Putamen (tissue), 1 donor: ENCODE measurements at regions not wholly inside any gene's neighbourhood (a gene's known extent, or its start where the extent isn't known, plus 50 kb on each side); places are given as distances from the start of the nearest gene placed in this dataset.

ENCODE experiments used
- DNase-seq: peaks from one replicate; pipeline ENCODE4 v3.0.0-alpha.2; 2016; ENCODE audit warnings: low spot score

DNA sequence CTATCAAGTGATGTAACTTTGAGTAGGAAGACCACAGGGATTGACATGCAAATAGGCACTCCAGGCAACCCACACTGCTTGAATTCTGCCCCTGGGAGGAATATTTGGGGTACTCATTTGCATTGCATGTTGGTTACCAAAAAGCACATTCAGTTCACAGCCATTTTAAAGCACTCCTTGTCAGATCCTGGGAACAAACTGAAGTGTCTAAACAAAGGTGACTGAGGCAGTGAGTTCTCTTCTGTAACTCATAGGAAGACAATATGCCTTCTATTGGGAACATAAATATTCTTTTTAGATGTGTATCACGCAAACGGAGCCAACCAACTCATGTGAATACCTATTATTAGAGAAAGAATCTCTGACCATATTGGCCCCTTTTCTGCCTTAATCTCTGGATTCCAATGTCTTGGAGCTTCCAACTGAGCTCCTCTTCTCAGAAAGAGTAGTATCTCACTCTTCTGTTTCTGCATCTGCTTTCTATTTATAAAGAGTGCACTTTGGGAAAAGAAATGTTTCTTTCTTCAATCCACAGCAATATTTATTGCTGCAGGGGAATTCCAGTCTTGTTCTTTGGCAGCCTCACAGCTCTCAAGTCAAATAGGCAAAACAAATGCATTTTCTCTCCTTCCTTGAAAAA lies 125.7 kb upstream of the NBEA start:
- DNase-seq: peak; percentile 79

DNA sequence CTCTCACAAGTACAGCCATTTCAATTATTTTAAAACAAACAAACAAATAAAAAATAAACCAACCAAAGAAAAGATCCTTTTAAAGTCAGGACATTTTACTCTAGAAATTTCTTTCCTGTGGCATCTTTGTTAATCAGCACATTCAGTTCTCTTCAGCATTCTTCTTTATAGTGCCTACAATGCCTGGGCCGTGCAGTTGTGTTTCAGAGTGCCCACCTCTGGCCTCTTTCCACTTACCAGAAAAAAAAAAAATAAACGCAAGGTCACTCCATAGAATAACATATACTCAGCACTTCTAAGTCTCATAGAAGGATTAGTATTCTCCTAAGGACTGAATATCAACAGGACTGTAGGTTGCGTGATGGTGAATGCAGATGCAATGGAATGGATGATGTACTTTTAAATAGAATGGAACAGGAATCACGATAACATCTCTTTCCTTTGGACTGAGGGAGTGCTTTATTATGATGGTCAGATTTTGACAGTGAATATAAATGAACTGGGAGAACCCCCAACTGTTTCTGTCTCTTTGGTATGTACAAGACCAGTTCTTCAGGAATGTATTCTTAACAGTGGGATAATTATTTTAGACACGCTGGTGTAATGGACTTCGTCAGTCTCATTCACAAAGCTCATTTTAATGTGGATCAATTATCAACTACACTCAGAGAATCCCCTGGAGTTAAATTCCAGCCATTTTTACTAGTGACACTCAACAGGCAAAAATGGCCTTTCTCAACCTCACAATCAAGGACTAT lies 125.0 kb upstream of the NBEA start:
- DNase-seq: no peak

DNA sequence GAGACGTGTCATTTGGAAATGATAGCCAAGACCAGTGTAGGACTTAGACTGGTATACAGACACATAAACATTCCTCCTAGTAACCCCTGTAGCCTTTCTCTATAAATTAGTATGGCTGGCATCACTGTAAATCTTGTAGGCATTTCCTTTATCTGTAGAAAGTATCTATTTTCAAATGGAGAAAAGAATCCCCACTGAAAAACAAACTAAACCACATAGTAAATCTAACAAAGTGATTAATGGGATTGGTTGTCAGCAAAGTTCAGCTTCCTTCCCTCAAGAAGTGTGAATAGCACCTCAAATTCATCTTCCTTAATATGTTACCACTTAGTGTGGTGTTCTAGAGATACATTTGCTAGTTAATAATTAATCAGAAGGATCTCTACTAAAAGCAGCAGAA lies 119.4 kb upstream of the NBEA start:
- no peak for DNase-seq

DNA sequence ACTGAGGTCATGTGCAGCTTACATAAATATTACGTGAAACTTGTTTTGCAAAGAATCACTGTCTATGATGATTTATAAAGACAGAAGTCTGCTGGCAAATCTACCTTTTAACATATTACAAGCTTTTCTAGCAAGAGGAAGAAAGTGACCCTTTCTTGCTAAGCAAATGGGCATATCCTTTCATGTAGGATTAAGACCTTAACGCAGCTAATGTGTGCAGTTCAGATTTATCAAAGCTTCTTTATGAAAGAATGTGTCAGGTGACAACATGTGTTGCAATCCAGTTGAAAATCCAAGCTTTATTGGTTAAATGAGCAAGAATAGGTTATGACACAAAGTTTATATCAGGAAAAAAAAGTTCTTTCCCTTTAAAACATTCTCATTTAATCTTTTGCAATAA lies 115.6 kb upstream of the NBEA start:
- no peak for DNase-seq

DNA sequence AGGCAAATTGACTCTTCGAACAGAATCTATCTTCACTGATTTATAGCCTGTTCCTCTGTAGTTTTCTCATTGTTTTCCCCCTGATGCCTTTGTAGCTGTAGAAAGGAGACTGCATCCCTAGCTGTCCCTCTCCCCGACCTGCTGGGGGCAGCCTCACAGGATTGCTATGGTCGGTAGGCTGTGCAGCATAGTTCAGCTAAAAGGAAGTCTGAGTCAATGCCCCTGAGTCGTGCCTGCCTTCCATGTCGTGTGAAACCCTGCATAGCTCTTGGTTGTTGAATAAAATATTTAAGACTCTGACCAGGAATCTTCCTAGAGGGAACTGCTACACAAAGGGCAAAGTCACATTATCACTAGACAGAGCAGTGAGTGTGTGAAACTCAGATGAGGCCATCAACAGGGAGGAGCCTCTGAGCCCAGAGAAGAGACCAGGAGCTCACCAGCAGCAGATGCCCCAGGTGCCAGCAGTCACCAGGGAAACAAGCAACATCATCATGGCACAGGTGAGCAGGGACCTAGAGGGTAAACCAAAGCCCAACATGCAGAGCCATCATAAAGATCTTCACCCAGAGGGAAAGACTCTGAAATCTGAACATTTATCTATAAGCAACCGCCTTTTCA lies 108.4 kb upstream of the NBEA start:
- DNase-seq: no peak

DNA sequence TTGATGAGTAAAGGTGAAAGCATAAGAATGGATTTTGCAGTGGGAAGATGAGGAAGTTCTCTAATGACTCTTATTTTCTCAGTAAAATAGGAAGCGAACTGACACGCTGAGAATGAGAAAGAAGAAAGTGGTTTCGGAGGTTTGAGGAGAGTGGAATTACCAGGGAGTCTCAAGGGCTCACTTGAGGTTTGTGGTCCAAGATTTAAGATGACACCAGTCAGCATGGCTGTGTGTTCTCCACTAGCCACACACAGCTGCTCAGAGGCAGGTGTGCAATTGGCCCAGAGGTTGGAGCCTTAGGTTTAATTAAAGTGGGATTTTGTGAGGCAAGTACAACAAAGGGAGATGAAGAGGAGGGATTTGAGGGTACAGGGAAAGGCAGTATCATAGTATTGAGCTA lies 99.6 kb upstream of the NBEA start:
- no peak for DNase-seq

DNA sequence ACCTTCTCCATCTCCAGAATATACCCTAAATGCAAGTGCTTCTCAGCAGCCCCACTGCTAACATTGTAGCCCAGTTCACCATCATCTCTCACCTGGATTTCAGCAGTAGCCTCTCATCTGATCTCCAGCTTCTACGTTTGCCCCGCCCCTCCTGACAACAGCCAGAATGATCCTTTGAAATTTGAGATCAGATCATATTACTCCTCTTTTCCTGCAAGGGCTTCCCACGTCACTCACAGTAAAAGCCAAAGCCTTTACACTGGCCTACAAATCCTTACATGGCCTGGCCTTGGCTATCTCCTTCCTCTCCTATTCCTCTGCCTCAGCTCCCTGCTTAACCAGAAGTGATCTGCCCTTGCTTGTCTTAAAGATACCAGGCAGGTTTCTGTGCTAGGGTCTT lies 94.3 kb upstream of the NBEA start:
- DNase-seq: no peak

DNA sequence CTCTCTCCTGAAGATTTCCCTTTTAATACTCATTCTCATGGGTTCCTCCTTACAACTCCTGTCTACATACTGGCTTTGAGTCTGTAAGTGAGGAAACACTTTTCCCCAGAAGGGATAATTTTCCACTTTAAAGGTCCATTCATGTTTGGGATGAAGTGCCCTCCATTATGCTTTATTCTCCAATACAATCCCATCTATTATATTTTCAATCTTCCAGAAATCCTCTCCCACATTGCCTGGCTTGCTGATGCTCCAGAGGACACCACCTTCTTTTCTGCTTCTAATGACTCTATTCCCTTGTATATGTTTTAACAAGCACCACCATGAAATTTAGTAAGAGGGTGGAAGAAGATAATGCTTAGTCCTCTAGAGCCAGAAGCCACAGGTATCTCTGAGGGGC lies 92.7 kb upstream of the NBEA start:
- no peak for DNase-seq

DNA sequence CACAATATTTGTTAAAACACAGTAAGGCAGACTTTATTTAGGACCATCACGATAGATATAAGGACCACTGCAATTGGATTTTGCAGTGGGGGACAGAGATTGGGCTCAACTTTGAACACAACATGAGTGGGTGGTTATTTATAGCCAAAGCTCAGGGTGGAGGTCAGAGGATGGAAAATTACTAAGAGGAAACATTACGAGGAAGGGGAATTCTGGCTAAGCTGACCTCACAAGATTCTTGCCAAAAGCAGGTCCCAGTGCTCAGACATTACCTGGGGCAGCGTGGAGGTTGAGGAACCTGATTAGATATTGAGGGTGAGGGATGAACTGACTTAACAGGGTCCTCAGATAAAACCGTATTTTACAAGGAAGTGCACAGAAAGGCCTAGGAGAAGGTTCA lies 88.9 kb upstream of the NBEA start:
- DNase-seq: no peak

DNA sequence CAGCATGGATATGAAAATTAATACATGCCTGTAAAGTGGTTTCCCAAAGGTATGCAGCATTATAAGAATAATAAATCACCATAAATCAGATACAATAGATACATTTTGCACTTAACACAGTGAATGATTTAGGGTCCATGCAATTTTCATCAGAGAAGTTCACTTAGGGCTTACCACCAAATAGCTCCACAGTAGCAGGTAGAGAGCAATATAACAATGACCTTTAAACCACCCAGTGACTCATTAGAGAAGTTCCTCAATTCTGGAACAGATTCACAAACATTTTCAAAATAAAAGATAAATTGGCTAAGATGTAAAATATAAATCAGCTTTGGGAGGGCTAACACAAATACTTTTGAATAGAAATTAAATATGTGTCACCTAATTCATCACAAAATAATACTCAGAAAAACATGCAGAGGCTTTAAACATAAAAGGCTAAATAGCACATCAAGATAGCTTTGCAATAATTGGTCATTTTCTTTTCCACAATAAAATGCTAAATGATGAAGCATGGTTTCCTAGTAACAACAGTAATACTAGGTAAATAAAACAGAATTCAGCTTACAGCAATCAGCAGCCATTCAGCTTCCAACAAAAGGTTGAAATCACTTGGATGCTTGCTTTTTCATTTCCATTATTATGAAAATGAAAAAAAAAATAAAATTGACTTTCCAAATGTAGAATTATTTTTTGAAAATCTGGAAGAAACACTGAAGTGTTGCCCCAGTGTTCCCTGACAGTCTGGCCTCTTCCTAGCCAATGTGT lies 84.3 kb upstream of the NBEA start:
- no peak for DNase-seq

DNA sequence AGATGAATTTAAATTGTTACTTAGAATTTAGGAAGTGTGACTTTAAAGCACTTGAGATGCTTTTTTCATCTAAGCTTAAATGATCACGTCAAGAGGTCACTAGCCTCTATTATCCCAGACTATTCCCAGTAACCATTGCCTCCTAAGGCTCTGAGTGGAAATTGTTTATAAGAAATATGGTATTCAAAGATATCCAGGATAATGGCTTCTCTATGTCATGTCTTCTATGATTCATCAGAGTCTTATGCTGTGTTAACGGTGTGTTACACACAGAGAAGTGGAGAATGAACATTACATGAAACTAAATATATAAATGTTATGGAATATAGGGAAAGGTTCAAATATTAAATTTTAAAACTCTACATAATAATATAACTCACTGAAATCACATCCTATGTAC lies 79.8 kb upstream of the NBEA start:
- no peak for DNase-seq

DNA sequence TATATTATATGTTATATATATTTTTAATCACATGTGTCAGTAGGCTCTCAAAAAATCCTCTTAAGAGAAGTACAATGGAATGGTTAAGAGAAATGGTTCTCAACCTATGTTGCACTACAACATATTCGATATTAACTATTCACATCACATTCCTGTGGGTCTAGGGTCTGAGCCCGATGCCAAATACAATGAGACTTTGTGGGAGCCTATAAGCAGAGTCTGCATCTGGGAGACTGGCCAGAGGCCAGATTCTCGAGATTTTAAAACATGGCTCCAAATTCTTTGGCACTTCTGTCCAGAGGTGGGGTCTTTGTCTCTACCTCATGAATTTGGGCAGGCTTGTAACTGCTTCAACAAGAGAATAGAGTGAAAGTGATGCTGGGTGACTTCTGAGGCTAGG lies 79.4 kb upstream of the NBEA start:
- no peak for DNase-seq

DNA sequence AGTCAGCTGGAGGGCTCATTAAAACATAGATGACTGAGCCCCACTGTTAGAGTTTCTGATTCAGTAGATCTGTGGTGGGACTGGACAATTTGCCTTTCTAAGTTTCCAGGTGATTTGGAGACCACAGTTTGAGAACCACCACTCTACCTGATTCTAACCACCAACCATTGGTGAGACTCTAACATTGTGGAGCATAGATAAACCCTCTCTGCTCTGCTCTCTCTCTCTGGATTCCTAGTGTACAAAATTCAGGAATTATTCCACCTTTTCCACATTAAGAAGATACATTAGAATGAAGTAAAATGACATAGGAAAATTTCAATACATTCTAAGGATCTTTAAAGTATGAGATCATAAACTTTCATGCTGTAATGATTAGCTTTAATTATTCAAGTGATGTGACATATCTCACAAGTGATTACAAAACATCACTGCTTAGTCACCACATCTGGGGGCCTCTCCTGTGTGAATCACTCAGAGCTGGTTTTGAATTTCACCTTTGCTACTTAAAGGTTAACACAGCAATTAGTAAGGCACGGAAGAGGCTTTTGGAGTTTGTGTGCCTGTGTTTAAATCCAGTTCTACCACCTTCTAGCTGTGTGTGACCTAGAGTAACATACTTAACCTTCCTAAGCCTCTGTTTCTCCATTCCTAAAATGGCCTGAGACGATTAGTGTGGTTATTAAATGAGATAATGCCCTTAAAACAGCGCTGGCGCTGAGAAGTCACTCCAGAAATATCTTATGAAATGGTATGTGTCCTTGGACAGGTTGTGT lies 78.5 kb upstream of the NBEA start:
- DNase-seq: no peak

DNA sequence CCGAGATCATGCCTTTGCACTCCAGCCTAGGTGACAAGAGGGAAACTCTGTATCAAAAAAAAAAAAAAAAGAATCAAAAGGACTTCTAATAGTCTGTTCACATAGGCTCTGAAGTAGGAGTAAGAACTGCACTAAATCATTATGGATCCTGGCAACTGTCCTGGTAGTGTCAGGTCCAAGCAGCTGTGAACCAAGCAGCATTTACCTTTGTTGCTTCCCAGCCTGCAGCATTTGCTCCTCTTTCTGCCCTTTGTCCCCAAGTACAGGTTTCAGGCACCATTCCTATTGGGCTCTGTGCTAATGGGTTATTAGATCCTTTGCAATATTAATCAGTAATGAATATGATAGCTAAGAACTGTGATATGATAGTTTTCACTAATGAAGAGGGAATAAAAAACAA lies 77.4 kb upstream of the NBEA start:
- no peak for DNase-seq

DNA sequence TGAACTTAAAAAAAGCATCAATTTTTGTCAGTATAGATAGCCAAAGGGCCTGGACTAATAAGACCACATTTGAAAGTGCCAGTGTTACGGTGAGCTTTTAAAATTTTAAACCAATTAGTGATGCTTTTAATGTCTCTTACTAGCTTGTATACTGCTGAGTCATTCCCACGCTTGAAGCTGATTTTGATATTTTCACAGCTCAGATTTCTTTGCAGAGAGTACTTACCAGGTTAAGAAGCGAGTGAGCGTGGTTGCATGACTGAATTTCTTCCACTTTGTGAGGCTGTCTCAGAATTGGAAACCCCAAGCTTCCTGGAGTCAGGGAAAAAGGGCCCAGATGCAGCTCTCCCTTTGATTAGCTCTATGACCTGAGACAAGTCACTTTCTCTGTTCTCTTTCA lies 74.5 kb upstream of the NBEA start:
- DNase-seq: peak; percentile 68

DNA sequence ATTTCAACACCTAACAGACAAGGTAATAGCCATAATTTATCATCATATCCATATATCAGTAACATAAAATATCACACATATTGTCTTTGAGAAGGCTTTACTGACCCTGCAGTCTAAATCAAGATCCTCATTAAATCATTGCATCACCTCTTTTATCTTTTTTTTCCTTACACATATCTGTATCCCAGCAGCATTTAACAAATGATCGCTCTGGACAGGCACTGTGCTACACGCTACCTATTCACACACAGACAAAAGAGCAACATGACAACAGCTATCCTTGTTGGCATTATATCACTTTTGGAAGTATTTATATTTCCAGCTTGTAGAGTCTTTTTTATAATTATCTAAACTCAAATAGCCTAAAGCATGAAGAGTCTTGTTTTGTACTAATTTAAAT lies 73.3 kb upstream of the NBEA start:
- no peak for DNase-seq

DNA sequence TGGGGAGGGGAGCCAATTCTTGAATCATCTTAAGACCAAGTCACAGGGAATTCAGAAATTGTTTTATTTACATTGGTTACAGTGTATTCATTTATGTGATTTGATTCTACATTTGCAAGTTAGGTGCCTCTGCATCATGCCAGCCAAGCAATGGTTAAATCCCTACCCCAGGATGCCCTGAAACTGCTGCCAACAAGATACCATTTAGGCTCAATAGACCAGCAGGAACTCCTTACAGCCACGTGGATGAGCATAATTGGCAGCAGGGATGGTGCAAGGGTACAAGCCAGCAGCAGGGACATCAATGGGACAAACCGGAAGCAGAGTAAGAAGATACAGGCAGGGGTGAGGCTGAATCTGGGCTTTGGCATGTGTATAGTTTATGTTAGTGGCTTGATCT lies 72.4 kb upstream of the NBEA start:
- DNase-seq: no peak

DNA sequence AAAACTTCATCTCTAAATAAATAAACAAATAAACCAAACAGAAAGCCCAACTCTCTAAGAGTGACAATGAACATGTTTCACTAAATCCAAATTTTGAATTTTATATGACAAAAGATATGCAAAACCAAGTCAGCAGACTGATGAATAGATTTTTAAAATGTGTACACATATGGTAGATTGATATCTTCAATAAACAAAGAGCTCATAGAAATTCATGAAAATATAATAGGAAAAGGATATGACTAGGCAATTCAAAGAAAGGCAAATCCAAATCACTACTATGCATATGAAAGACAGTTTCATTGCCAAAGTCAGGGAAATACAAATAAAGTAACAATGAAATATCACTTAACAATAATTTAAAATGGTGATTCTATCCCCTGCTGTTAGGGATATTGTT lies 63.7 kb upstream of the NBEA start:
- no peak for DNase-seq

DNA sequence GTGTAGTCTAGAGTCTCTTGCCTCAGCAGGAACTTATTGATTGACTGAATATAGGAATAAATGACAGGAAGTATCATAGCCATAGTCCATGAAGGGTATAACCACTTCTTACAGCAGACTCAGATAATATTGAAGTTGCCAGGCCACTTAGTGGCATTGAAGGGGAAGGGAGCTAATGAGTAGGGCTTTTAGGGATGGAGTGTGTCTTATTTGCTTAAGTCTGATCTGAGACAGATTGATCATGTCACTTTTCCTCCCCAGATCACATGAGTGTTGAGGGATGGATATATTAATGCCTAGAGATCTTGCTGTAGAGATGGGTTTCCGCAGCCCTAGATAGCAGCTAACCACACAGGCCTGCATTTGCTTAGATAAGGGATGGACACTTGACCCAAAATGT lies 62.2 kb upstream of the NBEA start:
- DNase-seq: no peak

DNA sequence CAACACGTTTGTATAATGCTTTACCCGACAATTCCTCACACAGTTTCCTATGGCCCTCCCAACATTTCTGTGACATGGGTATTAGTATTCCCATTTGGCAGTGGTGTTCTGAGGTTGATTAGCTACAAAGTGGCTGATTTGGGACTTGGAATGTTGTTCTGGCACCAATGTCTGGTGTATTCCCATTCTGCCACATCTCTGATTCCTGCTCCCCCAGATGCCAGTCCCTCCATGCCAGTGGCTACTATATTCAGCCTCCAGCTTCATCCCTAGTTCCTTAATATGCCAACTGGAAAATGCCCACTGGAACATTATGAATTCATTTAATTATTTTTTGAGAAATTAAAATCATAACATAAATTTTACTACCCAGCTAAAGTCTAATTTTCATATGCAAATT lies 60.6 kb upstream of the NBEA start:
- DNase-seq: no peak

DNA sequence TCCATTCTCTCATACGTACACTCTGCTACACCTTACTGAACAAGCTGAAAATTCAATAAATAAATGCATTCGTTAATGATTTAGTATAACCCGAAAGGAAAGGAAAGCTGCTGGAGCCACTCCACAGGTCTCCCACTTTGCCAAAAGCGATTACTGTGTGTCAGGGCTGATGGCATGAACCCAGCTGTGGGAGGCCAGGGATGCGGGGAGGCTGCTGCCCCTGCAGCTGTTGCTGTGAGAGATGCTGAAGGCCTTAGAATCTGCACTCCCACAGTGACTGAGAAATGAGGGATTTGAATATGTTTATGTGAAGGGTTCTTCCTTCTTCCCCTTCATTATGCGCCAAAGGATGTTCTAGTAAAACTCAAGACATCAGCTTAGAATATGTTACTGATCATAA lies 58.7 kb upstream of the NBEA start:
- DNase-seq: no peak

DNA sequence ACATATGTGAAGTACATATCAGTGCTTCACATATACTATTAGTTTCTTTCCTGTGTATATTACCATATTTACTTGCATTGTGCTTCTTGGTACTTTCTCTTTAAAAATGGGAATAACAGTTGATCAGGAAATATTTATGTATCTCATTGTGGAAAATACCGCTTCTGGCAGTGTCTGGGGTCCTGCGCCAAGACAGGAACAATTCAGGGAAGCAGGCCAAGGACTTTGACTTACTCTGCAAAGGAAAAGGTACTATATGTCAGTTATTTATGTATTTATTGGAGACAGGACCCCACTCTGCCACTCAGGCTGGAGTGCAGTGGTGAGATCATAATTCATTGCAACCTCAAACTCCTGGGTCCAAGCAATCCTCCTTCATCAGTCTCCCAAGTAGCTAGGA lies 57.7 kb upstream of the NBEA start:
- no peak for DNase-seq
